HG03060 (cell line): ENCODE measurements at regions not wholly inside any gene's neighbourhood (a gene's known extent, or its start where the extent isn't known, plus 50 kb on each side); places are given as distances from the start of the nearest gene placed in this dataset.

ENCODE experiments used
- ATAC-seq: cut with Tn5 transposase; IDR thresholded peaks from one replicate; pipeline ENCODE4 v1.9.1; 2021; ENCODE audit warnings: low read depth, moderate number of reproducible peaks; ENCODE audit not compliant: unreplicated experiment

GRCh38 chr5:38104497-38105230 is 153.7 kb upstream of the EGFLAM start:
- ATAC-seq: no peak

- no peak for ATAC-seq
These were observed 156.5 kb upstream of the EGFLAM start for GRCh38 chr5:38101897-38102296.

- no peak for ATAC-seq
These were observed 158.9 kb upstream of the EGFLAM start for GRCh38 chr5:38099205-38100168.

- ATAC-seq: no peak
These were observed 163.5 kb upstream of the EGFLAM start for GRCh38 chr5:38094889-38095288.

- no peak for ATAC-seq
These were observed 164.5 kb upstream of the EGFLAM start for GRCh38 chr5:38093855-38094254.

- ATAC-seq: no peak
These were observed 171.6 kb upstream of the EGFLAM start for GRCh38 chr5:38086777-38087176.

GRCh38 chr5:38079620-38080402 is 178.5 kb upstream of the EGFLAM start:
- ATAC-seq: no peak

- no peak for ATAC-seq
These were observed 180.2 kb upstream of the EGFLAM start for GRCh38 chr5:38078161-38078560.

- ATAC-seq: no peak
These were observed 180.7 kb upstream of the EGFLAM start for GRCh38 chr5:38077652-38078051.

GRCh38 chr5:38071831-38072694 is 186.3 kb upstream of the EGFLAM start:
- no peak for ATAC-seq

- no peak for ATAC-seq
These were observed 187.9 kb upstream of the EGFLAM start for GRCh38 chr5:38070304-38070950.

GRCh38 chr5:38069360-38069759 is 189.0 kb upstream of the EGFLAM start:
- no peak for ATAC-seq

GRCh38 chr5:38060354-38060753 is 198.0 kb upstream of the EGFLAM start:
- no peak for ATAC-seq

- no peak for ATAC-seq
These were observed 198.5 kb upstream of the EGFLAM start for GRCh38 chr5:38059876-38060275.

- ATAC-seq: no peak
These were observed 206.4 kb upstream of the EGFLAM start for GRCh38 chr5:38051711-38052511.

- ATAC-seq: no peak
These were observed 208.6 kb upstream of the GDNF start for GRCh38 chr5:38048400-38048799.

- no peak for ATAC-seq
These were observed 206.3 kb upstream of the GDNF start for GRCh38 chr5:38046103-38046502.

- no peak for ATAC-seq
These were observed 205.6 kb upstream of the GDNF start for GRCh38 chr5:38045446-38045845.

GRCh38 chr5:38039826-38040225 is 200.0 kb upstream of the GDNF start:
- no peak for ATAC-seq
